Astrocyte of the spinal cord (primary cell): ENCODE measurements at regions not wholly inside any gene's neighbourhood (a gene's known extent, or its start where the extent isn't known, plus 50 kb on each side); places are given as distances from the start of the nearest gene placed in this dataset.

Source experiments
- DNase-seq: peaks from one replicate; pipeline ENCODE4 v3.0.0; 2011; ENCODE audit warnings: low read depth, low spot score
- H3K4me3 ChIP-seq: 2 replicates; pipeline ENCODE4 v1.5.1; 2011; ENCODE audit warnings: low read depth, mild to moderate bottlenecking, low read length, moderate library complexity
- in situ Hi-C: cut with HindIII; loops from 2 replicates; pipeline ENCODE4 v1.10.0; 2017; ENCODE audit warnings: low sequenced_read_pairs
- TF ChIP-seq, protein P1 (sequence below): IDR thresholded peaks from 2 replicates; pipeline ENCODE4 v1.5.1; 2012; ENCODE audit warnings: low read depth, mild to moderate bottlenecking, low read length, inconsistent platforms

DNA sequence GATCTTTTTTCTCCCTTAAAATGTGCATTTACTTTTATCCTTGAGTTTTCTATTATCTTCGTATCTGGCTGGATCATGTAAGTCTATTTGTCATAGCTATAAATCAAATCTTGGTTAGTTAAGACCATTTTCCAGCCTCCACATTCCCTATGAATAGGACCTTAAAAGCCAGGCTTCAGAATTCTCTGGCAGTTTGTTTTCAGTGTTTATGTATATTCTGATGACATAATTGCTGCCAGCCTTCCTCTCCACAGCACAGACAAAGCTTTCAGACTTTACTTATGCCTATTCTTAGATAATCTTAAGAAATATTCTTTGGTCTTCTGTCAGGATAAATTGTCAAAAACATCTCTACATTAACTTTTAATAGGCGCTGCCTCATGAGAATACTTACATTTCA, 870.8 kb upstream of the SPRY2 start:
- in situ Hi-C loops, result no loop called here
- H3K4me3 ChIP-seq, result no peak overlapping the region
- TF ChIP-seq, protein P1, sequence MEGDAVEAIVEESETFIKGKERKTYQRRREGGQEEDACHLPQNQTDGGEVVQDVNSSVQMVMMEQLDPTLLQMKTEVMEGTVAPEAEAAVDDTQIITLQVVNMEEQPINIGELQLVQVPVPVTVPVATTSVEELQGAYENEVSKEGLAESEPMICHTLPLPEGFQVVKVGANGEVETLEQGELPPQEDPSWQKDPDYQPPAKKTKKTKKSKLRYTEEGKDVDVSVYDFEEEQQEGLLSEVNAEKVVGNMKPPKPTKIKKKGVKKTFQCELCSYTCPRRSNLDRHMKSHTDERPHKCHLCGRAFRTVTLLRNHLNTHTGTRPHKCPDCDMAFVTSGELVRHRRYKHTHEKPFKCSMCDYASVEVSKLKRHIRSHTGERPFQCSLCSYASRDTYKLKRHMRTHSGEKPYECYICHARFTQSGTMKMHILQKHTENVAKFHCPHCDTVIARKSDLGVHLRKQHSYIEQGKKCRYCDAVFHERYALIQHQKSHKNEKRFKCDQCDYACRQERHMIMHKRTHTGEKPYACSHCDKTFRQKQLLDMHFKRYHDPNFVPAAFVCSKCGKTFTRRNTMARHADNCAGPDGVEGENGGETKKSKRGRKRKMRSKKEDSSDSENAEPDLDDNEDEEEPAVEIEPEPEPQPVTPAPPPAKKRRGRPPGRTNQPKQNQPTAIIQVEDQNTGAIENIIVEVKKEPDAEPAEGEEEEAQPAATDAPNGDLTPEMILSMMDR, result no peak
- no peak for DNase-seq

DNA sequence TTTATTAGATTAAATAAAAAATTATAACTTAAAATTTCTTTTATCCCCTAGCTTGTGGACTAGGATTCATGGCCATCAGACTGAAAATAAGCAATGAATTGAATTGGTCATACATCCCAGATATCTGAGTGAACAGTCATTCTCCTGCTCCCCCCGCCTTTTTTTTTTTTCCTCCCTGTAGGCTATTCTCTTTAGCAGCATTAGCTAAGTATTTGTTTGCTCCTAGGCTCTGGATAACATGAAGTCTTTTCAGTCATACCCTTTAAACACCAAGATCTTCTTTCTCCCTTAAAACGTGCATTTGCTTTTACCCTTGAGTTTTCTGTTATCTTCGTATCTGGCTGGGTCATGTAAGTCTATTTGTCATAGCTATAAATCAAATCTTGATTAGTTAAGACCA, 866.7 kb upstream of the SPRY2 start:
- DNase-seq, result no peak
- TF ChIP-seq, protein P1, result no peak
- H3K4me3 ChIP-seq, result no peak overlapping the region
- in situ Hi-C loops, result no loop called here

DNA sequence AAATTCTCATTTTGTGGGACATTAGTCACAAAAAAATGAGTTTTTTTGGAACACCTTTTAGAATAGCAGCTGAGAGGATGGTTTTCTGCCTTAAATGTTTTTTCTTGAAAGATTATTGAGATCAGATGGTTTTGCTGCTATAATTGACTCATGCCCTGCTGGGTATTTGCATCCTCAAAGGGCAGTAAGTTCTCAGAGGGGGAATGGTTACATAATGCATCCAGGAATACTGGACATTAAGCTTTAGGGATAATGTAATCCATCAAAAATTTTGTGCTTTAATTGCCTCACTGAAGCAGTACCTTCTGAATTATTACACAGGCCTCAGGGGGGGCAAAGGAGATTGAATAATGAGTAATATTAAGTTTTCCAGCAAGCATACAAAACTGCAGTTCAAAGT, 866.3 kb upstream of the SPRY2 start:
- no peak for DNase-seq
- TF ChIP-seq, protein P1, result no peak
- in situ Hi-C loops, result no loop called here
- no peak overlapping the region for H3K4me3 ChIP-seq

DNA sequence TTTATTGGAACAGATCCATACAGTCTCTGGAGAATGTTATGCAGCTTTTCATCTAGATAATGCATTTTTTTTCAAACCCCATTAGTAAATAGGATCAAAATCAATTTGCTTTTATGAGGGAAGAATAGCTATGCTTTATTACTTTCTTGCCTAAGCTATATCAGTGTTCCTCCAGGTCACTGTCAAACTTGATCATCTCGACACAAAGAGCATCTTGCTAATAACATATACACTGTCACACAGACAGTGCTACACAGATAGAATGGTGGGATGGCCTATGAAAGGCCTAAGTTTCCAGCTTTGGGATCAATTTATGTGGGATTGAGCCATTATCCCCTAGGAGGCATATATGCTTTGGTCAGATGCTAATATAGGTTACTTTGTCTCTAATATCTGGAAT, 862.9 kb upstream of the SPRY2 start:
- H3K4me3 ChIP-seq, result no peak overlapping the region
- in situ Hi-C loops, result no loop called here
- DNase-seq, result no peak
- TF ChIP-seq, protein P1, result no peak

DNA sequence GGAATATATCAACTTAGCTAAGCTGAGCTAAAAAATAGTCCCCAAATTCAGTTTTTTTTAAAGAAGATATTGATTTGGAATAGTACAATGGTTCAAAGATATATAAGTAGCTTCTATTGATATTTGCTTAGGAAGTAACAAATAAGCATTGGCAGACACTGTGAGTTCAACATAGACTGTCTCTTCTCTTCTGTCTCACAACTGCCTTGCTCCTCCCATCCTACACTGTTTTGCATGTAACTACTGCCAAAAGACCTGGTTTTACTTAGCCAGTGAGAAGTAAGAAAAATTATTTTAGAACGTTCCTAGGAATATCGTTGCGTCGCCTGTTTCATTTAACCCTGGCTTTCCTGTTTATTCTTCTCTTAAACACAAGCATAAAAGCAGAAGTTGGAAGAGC, 859.0 kb upstream of the SPRY2 start:
- no peak for DNase-seq
- TF ChIP-seq, protein P1, result no peak
- in situ Hi-C loops, result no loop called here
- H3K4me3 ChIP-seq, result no peak overlapping the region

DNA sequence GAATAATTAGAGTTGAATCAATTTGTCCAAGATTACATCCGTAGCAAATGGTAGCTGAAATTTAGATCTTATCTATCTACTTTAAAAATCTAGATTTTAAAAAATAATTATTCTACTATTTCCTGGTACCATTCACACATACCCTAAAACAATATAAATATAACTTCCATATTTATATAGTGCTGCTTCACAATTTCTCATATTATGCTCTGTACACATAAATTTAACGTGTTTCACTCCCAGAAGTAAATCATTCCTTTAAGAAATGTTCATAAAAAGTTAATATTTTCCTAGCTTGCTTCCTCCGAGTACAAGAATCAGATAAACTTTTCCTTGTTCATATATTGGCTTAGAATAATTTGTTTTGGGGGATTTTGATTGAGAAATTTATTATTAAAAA, 857.0 kb upstream of the SPRY2 start:
- DNase-seq, result no peak
- H3K4me3 ChIP-seq, result no peak overlapping the region
- TF ChIP-seq, protein P1, result no peak
- in situ Hi-C loops, result no loop called here

DNA sequence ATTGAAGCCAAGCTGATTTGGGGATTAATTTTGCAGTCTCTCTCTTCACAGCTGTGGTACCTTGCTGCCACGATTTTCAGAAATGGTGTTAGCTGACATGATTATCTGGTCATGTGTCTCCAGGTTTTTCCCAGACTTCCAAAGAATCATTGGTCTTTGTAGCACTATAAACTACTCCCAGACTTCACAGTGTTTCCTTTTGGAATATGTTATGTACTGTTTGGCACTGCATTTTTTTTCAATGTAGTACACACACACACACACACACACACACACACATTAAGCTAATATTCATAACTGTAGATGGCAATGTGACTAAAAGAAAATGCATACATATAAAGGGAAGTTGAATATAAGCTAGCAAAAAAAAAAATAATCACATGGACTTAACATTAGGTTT, 856.6 kb upstream of the SPRY2 start:
- TF ChIP-seq, protein P1, result no peak
- DNase-seq, result no peak
- no peak overlapping the region for H3K4me3 ChIP-seq
- in situ Hi-C loops, result no loop called here
